Endodermal cell (in vitro differentiated cells): ENCODE measurements at regions not wholly inside any gene's neighbourhood (a gene's known extent, or its start where the extent isn't known, plus 50 kb on each side); places are given as distances from the start of the nearest gene placed in this dataset.

Experiments used
- DNase-seq: peaks from one replicate; pipeline ENCODE4 v3.0.0-alpha.2; 2017
- H3K27ac ChIP-seq: 2 replicates; pipeline ENCODE4 v1.5.1; 2013; ENCODE audit warnings: mild to moderate bottlenecking, low read depth, low read length, moderate library complexity
- H3K27me3 ChIP-seq: 2 replicates; pipeline ENCODE4 v1.6.1; 2013; ENCODE audit warnings: mild to moderate bottlenecking, low read length, moderate library complexity; ENCODE audit not compliant: insufficient read depth, control insufficient read depth, poor library complexity, severe bottlenecking
- H3K36me3 ChIP-seq: 2 replicates; pipeline ENCODE4 v1.7.0; 2013; ENCODE audit warnings: mild to moderate bottlenecking, low read length, moderate library complexity; ENCODE audit not compliant: control insufficient read depth, insufficient read depth
- H3K4me1 ChIP-seq: one replicate; pipeline ENCODE4 v1.7.0; 2013; ENCODE audit warnings: low read length; ENCODE audit not compliant: control insufficient read depth, insufficient read depth
- H3K4me3 ChIP-seq: 2 replicates; pipeline ENCODE4 v1.5.1; 2013; ENCODE audit warnings: mild to moderate bottlenecking, low read length, moderate library complexity
- H3K9ac ChIP-seq: 2 replicates; pipeline ENCODE4 v1.6.1; 2013; ENCODE audit warnings: mild to moderate bottlenecking, low read length, moderate library complexity; ENCODE audit not compliant: poor library complexity, severe bottlenecking; ENCODE audit errors: extremely low read depth
- H3K9me3 ChIP-seq: 2 replicates; pipeline ENCODE4 v1.6.1; 2013; ENCODE audit warnings: mild to moderate bottlenecking, low read length, moderate library complexity; ENCODE audit not compliant: control insufficient read depth
- H3K27ac Mint-ChIP-seq: 2 replicates; pipeline ENCODE4 v1.8.0; 2020; ENCODE audit warnings: mixed read lengths
- H3K27me3 Mint-ChIP-seq: 2 replicates; pipeline ENCODE4 v1.8.0; 2021; ENCODE audit warnings: mild to moderate bottlenecking, mixed read lengths; ENCODE audit not compliant: insufficient read depth
- H3K36me3 Mint-ChIP-seq: 2 replicates; pipeline ENCODE4 v1.8.0; 2020; ENCODE audit warnings: low read depth, mixed read lengths
- H3K4me1 Mint-ChIP-seq: 2 replicates; pipeline ENCODE4 v1.8.0; 2020; ENCODE audit warnings: mixed read lengths
- H3K4me3 Mint-ChIP-seq: 2 replicates; pipeline ENCODE4 v1.8.0; 2020; ENCODE audit warnings: mild to moderate bottlenecking, moderate library complexity, mixed read lengths
- H3K9me3 Mint-ChIP-seq: 2 replicates; pipeline ENCODE4 v1.8.0; 2020; ENCODE audit warnings: mild to moderate bottlenecking, mixed read lengths
- CTCF ChIP-seq: fragments of 200-600 bp; sonication (generic); conservative IDR thresholded peaks from 2 replicates; pipeline ENCODE4 v1.5.0; 2021; ENCODE audit warnings: antibody characterized with exemption, mild to moderate bottlenecking
- WGBS, 2 experiments: methylation state at CpG; one replicate each; pipeline versions ENCODE4 v1.1.5 to v1.1.7; 2013; ENCODE audit warnings: missing lambda C conversion rate in 2 of 2, mixed read lengths in 1 of 2; ENCODE audit not compliant: insufficient coverage in 1 of 2, insufficient read length in 1 of 2; 5-methylcytosine and 5-hydroxymethylcytosine counted together

GRCh38 chr2:154638783-154639182, 59.7 kb upstream of the KCNJ3 start:
- no peak for TF ChIP-seq CTCF

GRCh38 chr2:154640000-154640399, 58.5 kb upstream of the KCNJ3 start:
- Histone ChIP-seq H3K27me3 (no peaks in the 10 kb centered on the region), H3K9me3 (no peaks in the 10 kb centered on the region), H3K27ac (no peak overlapping the region), H3K4me1 (no peaks in the 10 kb centered on the region), H3K36me3 (no peaks in the 10 kb centered on the region), H3K9ac (no peak overlapping the region), H3K4me3 (no peak overlapping the region)
- no peaks in the 10 kb centered on the region for H3K36me3 Mint-ChIP-seq
- TF ChIP-seq CTCF, result no peak
- no peaks in the 10 kb centered on the region for H3K27me3 Mint-ChIP-seq
- no peak overlapping the region for H3K27ac Mint-ChIP-seq
- 86 to 94% methylated on average over 2 to 3 of the region's 3 CpGs for WGBS, 2 experiments
- peaks cover 6% of the 10 kb centered on the region for H3K4me1 Mint-ChIP-seq
- H3K9me3 Mint-ChIP-seq, result no peaks in the 10 kb centered on the region
- H3K4me3 Mint-ChIP-seq, result no peak overlapping the region
- no peak for DNase-seq

More at GRCh38 chr2:154638783-154639182, 59.7 kb upstream of the KCNJ3 start:
- Mint-ChIP-seq H3K27ac (no peak overlapping the region), H3K4me1 (peaks cover 6% of the 10 kb centered on the region), H3K9me3 (no peaks in the 10 kb centered on the region), H3K27me3 (no peaks in the 10 kb centered on the region), H3K36me3 (no peaks in the 10 kb centered on the region), H3K4me3 (no peak overlapping the region)
- Histone ChIP-seq H3K4me1 (no peaks in the 10 kb centered on the region), H3K36me3 (no peaks in the 10 kb centered on the region), H3K27ac (no peak overlapping the region), H3K9me3 (no peaks in the 10 kb centered on the region), H3K27me3 (no peaks in the 10 kb centered on the region), H3K9ac (no peak overlapping the region), H3K4me3 (no peak overlapping the region)
- 97% methylated on average over 1 of the region's 1 CpG; no CpG with 5 or more reads in 1 of the 2 experiments for WGBS, 2 experiments
- DNase-seq, result no peak
